Activated CD4-positive, alpha-beta T cell treated with anti-CD3 and anti-CD28 coated beads, Interleukin-2, amount 50 U/mL, for 16 hours (primary cell): ENCODE measurements at regions not wholly inside any gene's neighbourhood (a gene's known extent, or its start where the extent isn't known, plus 50 kb on each side); places are given as distances from the start of the nearest gene placed in this dataset.

Experiments
- DNase-seq: peaks from one replicate; pipeline ENCODE4 v3.0.0-alpha.2; 2020

DNA sequence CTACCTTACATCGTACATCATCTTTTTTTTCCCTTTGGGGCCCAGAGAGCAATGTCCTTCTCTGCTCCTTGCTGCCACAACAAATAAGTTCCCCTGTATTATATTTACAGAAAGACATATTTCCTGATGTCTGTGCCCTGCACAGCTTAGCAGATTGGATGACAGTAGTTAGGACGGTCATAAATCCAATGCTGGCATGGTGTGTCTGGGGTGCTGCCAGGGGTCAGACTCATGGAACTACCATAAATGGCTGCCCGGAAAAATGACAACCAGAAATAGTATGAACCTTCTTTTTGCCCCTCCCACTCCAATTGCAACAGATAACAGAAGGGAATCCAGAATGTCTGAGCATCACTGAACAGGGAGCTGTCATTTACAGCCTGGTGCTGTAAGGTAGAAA lies 511.1 kb downstream of the PSAT1 start:
- DNase-seq = no peak

DNA sequence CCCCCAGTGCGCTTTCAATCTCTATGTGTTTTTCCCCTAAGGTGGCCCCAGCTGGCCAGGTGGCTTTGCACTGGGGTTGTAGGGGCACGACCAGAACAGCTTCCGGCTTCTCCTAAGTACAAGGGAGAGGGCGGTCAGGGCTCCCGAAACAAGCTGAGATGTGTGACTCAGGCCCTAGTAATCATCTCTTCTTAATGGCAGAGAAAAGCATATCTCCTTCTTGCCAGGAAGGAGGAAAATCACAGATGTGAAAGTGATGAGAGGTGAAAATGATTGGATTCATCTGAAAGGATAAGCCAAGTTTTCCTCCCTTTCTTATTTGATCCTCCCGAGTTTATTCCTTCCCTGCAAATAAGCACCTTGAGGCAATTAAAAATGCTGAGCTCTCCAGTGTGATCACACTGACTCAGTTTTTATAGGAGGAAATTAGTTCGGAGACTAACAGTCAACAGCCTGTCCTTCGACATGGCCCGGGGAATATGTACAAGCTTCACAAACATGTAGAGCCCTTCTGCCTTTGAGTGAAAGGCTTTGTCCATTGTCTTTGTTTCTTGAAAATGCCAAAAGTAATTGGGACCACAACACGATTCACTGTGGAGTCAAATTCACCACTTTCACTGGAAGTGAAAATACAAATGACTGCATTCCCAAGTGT lies 514.8 kb downstream of the PSAT1 start:
- no peak for DNase-seq

DNA sequence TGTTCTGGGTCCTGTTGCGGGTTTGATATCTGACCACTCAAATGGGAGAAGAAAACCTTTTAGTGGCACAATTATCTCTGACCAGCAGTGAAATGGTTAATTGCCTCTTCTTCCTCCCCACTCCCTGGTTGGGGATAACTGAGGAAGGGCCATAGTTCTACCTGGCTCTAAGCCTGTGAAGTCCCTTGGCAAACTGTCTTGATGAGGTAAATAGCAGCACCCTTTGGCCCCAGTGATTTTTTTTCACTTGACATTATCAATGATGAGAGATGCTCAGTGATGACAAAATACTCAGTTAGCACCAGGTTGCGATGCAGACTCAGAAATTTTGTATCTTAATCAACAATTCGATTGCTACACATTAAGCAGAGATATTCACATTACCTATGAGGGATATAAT lies 515.7 kb downstream of the PSAT1 start:
- DNase-seq = no peak

DNA sequence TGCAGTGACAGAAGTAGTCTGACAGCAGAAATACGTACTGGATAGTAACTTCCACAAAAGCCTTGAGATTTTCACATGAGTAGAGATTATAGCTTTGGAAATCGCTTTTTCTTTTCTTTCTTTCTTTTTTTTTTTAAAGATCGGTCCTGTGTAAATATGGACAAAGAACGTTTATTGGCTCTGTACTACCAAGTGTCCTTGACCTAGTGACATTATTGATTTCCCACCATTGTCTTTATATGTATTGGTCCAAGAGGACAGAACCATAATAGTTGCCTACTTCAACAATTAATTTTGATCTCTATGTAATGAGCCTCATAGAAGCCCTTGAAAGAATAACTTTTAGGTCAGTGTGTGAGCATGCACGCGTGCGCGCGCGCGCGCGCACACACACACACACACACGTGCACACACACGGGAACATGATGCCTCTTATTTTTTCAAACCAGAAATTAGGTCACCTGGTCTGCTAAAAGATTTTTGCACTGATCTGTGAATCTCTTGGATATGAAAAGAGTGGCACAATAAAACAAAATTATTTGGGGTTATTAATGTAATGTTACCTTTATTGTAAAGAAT lies 516.8 kb downstream of the PSAT1 start:
- no peak for DNase-seq

DNA sequence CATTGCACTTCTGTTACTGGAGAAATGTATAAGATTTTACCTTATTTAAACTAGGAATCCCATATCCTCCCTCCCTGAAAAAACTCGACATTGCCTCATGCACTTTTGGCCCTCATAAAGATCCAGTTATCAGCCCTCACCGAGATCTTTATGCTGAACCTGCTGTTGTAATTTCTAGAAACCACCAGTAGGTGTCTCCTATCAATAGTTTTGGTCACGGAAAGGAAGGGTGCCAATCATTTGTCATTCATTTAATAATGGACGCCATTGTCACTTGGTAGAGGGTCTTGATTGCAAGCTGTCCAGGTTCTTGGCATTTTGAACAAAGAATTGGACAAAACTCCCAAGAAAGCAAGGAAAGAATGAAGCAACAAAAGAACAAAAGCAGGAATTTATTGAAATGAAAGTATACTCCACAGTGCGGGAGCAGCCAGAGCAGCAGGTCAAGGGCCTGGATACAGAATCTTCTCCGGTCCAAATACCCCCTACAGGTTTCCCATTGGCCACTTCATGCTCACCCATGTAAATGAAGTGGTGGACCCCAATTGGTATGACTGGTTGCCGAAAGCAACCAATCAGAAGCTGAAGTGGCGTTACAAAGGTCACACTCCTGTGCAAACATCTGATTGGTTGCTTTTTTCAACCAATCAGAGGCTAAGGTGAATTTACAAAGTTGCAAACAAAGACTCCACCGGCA lies 524.3 kb downstream of the PSAT1 start:
- peak; percentile 29 for DNase-seq

DNA sequence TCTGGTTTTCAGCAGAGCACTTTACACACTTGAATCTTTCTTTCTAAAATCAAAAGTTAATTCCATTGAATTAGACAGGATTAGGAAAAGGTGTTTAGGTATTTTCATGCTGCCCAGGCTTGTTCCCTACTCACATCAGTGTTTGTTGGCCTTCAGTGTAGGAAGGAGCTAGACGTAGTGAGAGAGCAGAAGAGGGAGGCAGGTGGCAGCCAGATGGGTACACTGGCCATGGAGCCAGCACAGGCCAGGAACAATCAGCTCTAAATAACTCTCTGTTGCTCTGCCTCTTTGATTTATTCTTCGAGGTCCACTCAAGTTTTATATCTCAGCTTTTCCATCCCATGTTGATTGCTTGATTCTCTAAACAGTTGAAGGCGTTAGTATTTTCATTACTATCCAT lies 529.6 kb downstream of the PSAT1 start:
- DNase-seq = no peak

DNA sequence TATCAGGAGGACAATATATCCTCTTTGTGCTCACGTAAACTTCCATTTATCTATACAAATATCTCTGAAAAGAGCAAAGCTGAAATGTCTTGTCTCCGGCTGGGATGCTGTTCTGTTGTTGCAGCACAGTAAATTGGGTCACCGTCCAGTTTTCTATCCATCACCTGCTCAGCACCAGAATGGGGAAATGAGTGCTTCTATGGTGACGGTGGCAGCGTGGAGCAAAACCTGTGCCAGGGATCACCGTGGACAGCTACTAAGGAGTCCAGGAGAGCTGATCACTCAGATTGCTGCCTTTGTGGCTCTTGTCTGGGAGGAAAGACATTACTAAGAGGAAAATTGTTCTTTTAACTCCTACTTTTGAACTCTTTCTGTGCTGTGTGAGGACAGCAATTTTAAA lies 531.6 kb downstream of the PSAT1 start:
- DNase-seq = no peak

DNA sequence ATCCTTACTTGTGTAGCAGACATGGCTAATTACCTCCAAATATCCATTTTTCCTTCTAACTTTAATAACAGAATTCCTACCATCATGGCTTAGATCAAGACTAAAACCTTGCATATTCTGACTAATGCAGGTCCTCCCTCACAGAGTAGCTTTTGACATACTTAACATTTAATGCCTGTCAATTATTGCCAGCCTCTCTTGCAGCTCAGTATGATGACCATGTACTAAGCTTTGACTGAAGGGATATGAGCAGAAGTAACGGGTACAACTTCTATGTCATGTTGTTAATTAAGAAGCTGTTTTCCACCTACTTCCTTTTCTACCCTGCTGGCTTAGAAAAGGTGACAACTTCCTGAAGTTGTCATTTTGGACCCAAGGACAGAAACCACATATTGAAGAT lies 533.4 kb downstream of the PSAT1 start:
- DNase-seq = no peak

DNA sequence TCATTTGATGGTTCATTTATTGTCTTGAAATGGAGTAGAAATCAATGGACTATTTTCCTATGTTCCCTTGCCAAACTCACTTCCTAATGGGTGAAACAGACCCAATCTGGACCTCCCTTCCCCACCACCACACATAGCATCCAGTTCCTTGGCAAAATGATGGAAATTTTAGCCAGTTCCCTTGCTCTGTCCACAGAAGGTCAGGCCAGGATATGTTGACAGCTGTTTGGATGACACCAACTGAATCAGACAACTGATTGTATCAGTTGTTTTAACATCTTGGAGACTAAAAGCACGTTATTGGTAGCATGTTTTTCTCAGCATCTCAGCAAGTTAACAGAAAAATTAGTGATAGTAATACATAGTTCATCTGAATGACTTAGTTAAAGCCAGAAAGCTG lies 534.8 kb downstream of the PSAT1 start:
- DNase-seq = no peak

DNA sequence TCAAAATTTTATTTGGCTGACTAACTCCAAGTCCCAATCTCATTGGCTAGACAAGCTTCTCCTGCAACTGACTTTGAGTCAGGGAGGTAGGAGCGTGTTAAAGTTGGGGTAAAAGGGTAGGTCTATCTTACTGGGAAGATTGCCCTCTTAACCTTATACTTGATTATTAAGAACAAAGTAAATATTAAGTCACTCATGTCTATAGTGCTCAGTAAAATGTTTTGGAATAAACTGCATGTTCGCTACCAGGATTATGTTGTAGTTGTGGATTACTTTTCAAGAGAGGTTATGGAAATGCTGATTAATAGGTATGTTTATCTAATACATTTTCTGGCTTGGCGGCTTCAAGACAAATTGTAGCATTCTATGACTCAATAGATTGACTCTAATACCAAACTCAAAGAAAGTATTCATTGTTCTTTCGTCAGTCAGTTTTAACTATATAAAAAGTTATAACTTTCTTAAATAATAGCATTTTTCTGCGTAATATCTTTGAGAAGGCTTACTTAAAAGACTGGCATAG lies 539.1 kb downstream of the PSAT1 start:
- DNase-seq = no peak

DNA sequence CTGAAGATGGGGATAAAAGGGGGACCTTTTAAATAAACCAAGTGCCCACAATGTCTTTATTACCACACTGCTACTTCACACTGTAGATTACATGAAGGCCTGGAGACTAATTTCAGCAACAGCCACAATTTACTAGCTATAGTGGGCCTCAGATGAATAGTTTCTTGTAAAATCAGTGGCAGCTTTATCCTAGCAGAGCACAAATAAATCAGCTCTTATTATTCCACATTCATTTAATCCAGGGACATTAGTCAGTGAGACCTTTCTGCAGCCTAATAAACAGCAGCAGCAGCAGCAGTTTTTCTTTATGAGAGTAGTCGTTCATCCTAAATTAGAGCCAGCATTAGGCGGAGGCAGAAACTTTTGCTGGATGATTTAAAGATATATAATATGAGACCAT lies 542.3 kb downstream of the PSAT1 start:
- no peak for DNase-seq

DNA sequence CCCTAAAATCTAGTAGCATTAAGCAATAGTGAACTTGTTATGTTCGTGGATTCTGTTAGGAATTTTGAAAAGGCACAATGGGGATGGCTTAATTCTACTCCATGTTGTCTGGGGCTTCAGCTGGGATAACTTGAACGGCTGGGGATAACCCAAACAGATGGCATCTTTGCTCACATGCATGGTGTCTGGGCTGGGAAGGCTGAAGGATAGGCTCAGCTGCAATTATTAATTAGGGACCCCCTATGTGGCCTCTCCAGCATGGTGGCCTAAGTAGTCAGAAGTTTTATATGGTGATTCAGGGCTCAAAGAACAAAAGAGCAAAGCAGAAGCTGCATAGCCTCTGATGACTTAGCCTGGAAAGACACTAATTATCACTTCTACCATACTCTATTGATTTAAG lies 551.1 kb downstream of the PSAT1 start:
- no peak for DNase-seq

DNA sequence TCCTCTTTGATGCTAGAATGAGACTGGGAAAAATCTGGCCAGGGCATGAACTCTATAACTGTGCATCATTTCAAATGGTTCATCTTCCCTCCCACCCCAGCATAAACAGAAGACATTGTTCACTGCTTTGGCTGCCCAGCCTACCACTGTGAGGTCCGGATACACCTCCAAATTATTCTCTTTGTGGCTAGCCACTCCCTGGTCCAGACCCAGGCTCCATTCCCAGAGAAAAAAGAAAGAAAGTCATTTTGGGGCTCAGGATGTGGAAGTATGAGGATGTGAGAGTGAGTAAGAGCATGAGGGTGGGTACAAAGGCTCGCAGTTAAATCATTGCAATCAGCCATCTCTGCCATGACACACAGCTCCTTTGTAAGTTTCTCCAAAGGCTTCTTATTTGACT lies 559.2 kb downstream of the PSAT1 start:
- DNase-seq = no peak

DNA sequence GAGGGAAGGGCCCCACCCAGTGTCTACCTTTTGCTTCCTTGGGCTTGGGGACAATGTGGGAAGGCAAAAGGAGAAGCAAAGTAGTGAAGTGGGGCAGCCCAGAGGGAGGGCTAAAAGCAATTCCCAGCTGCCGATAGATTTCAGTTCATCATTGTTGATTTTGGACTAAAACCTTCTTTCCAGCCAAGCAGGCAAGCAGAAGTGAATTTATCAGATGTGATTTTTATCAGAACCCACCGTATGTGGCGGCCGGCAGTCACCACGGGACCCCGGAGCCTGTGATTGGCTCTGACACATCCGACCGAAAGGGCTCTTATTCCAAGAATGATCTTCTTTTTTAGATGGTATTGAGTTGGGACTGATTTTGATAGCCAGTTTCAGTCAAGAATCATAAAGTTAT lies 559.9 kb downstream of the PSAT1 start:
- no peak for DNase-seq

DNA sequence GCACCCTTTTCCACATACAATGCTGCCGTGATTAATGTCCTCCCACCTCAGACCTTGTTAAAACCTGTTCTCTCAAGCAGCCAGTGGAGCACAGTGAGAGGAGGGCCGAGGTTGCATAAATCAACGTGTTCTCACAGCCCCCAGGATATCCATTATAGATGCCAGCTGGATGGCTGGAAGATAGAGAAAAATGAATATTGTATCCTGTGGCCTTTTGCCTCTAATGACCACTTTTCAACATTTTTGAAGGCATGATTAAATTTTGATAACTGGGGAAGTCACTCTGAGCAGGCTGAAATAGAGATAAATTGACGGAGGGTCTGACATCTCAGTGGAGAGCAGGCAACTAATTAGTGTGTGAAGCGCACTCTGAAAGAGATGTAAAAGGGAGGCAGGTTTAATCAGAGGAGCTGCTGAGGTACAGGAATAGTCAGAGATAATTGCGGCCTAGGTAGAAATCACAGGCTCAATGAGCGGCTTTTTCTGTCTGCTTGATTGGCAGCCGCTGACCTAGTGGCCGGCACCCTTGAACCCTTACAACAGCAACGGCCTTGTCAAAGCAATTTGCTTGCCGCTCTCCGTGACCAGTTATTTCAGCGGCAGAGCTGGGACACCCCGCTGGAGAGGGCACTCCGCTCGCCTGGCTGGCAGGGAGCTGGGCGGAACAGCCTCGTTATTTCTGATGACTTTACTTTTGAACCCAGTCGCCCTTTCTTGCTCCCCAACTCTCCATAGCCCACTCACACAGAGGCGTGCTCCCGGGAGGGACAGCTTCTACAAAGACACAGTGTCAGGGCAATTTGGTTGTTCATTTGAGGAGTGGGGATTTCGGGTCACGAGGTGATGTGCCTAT lies 560.7 kb downstream of the PSAT1 start:
- no peak for DNase-seq

DNA sequence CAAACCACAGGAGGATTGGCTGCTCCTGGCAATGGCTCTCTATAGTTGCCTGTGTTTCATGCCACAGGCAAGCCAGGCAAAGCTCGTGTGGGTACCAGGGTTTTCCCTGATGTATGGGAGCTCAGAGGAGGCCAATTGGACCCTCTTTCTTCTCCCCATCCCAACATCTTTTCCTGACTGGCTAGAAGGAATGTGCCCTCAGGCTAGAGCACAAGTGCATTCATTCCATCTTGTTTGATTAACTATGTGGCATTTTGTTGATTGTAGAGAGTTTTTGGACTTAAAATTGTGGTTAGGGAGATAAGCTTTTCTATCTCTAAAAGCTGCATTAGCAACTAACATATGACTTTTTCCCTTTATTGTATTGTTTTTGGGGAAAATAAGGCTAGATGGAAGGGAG lies 561.3 kb downstream of the PSAT1 start:
- DNase-seq = no peak

DNA sequence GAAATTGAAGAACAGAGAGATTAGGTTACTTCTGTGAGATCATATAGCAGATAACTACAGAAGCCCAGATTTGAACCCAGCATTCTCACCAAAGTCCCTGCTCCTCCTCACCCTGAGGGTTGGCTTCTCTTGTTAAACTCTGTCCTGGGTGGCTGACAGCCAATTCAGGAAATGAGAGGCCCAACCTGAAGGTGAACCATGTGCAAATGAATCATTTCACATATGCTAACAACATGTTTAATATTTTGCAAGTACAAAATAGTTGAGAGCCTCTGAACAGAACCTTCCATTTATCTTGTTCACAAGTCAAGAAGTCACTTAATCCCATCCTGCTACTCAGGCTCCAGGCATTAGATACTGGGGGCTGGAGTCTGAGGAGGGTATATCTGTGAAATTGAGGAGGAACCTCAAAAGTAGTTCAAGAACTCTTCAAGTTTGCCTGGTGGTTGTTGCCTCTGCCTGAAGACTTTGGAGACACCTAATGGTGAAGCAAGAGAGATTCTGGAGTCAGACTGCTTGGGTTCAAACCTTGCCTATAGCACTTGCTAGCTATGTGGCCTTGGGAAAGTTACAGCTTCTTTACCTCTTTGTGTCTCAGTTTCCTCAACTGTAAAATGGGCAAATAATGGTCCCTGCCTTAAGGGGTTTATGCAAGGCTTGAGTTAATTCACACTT lies 564.0 kb downstream of the PSAT1 start:
- no peak for DNase-seq

DNA sequence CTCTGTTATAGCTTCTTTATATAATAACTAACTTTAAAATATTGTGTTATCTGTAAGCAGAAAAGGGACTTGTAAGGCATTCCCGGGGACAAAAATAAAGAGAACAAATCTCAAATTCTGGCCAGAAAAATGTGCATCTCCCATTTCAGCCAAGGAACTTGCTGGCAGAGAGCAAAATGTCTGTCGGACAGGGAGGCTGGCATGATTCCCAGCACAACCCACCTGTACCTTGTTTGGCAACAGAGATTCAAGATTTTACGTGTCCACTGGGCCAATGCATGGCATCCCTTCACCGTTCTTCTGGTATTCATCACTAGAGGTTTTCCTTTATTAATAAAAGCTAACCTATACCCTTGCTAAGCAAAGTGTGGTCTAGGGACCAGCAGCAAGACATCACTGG lies 566.6 kb downstream of the PSAT1 start:
- no peak for DNase-seq

DNA sequence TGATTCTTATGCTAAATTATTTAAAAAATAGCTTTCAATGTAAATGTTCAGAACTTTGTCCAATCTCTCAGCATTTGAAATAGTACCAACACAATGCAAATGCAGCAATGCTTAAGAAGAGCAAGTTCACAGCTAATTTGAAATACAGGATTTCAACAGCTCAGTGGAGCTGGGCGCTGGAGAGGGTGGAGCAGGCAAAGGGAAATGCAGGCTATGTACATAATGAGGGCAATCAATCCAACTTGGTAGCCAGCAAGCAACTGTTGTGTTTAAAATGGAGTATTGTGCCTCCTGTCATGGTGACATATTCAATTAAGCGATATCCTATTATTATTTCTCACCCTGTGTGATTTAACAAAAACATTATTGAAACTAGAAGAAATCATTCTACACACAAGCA lies 568.8 kb downstream of the PSAT1 start:
- no peak for DNase-seq

DNA sequence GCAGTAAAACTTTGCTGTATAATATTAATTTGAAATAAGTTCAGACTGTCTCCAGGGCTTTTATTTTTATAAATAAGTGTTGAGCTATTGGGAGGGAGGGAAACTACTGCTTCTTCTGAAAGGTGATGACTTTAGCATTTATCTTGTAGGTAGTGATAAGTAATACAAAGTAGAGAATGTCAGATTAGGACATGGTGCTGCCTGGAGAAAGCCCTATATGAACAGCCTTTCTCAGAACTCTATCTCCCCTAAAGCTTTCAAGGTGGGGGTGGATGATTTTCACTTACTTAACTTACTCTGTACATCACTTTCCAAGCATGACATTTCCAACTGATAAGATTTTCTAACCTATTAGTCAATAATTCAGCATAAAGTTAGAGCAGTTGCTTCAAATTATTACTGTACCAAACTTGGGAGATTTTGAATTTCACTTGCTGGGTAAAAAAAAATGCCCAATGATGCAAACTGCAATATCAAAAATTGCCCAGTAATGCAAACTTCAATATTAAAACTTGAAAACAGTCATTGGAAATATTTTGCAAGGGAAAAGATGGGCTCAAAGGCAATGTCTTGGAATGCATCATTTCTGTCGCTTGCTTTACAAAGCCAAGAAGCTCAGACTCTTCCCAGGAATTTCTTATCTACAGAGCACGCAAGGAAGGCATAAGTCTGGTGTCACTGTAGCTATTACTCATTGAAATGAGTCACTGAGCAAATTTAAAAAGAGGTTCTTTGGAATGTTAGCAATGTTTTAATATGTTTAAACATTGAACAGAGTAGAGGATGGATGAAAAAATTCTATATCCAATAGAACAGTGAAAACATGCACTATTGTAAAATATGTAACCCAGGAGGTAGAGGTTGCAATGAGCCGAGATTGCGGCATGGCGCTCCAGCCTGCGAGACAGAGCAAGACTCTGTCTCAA lies 569.5 kb downstream of the PSAT1 start:
- DNase-seq = no peak

DNA sequence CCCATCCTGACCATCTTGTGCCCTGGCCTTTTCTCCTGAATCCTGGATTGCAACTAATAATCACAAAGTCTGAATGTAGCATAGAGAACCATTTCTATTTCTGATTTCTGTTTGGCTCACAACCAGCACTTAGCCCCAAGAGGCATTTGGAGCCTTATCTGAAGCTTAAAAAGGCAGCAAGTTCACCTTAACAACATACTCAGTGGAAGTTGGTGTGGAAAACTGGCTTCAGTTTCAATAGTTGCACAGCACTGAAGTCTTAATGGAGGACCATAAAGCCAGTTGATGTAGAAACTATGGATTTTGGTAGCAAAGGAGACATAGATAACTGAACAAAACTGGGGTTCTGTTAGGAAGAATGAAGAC lies 574.1 kb downstream of the PSAT1 start:
- DNase-seq = no peak
